Mammary epithelial cell (primary cell): ENCODE measurements at regions not wholly inside any gene's neighbourhood (a gene's known extent, or its start where the extent isn't known, plus 50 kb on each side); places are given as distances from the start of the nearest gene placed in this dataset.

ENCODE experiments used
- EZH2 ChIP-seq: IDR thresholded peaks from 2 replicates; pipeline ENCODE4 v1.6.1; 2012; ENCODE audit warnings: low read length, inconsistent platforms, borderline replicate concordance
- TF ChIP-seq, protein P1 (sequence below), 2 donors: IDR thresholded peaks in 1 of 2; conservative IDR thresholded peaks in 1 of 2; 2 replicates each; pipeline ENCODE4 v1.5.1; 2011 to 2012; ENCODE audit warnings: inconsistent platforms in 2 of 2, low read length in 2 of 2, mild to moderate bottlenecking in 2 of 2, control low read depth in 1 of 2, low read depth in 1 of 2; ENCODE audit not compliant: insufficient read depth in 1 of 2; ENCODE audit errors: extremely low read depth in 1 of 2

DNA sequence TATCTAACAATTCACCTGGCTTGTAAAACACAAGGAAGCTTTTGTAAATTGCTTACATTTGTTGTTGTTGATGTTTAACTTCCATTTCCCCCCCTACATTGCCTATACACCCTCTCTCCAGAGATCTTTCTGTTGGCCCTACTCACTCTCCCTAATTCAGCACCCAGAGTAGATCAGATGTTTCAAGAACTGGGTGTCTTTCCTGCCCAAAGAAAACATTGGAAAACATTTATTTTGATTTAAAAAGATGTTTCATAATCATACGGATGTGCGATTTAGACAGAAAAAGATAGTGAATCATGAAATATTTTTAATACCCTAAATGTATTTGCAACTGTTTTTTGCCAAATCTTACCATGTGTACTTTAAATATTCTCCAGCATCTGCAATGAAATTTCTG, 446.4 kb upstream of the RGS6 start:
- TF ChIP-seq, protein P1, sequence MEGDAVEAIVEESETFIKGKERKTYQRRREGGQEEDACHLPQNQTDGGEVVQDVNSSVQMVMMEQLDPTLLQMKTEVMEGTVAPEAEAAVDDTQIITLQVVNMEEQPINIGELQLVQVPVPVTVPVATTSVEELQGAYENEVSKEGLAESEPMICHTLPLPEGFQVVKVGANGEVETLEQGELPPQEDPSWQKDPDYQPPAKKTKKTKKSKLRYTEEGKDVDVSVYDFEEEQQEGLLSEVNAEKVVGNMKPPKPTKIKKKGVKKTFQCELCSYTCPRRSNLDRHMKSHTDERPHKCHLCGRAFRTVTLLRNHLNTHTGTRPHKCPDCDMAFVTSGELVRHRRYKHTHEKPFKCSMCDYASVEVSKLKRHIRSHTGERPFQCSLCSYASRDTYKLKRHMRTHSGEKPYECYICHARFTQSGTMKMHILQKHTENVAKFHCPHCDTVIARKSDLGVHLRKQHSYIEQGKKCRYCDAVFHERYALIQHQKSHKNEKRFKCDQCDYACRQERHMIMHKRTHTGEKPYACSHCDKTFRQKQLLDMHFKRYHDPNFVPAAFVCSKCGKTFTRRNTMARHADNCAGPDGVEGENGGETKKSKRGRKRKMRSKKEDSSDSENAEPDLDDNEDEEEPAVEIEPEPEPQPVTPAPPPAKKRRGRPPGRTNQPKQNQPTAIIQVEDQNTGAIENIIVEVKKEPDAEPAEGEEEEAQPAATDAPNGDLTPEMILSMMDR (conservative IDR thresholded peaks at IDR 0.05 in 1 of 2, IDR thresholded peaks at IDR 0.05 in 1 of 2; ENCODE audit: extremely low read depth in 1 of 2, insufficient read depth in 1 of 2, low read depth in 1 of 2, low read length in 2 of 2): no peak
- no peak for TF ChIP-seq EZH2
